NT2/D1 (cell line): ENCODE measurements at regions not wholly inside any gene's neighbourhood (a gene's known extent, or its start where the extent isn't known, plus 50 kb on each side); places are given as distances from the start of the nearest gene placed in this dataset.

Experiments used
- SUZ12 ChIP-seq: IDR thresholded peaks from 2 replicates; pipeline ENCODE4 v1.6.1; 2011; ENCODE audit not compliant: insufficient read length, insufficient read depth; ENCODE audit errors: extremely low read depth
- YY1 ChIP-seq: IDR thresholded peaks from 2 replicates; pipeline ENCODE4 v1.6.1; 2011; ENCODE audit not compliant: insufficient read length, insufficient read depth

GRCh38 chr19:13700621-13701020 is 63.7 kb upstream of the MRI1 start:
- TF ChIP-seq SUZ12 (no peak), YY1 (no peak)
